Astrocyte of the spinal cord (primary cell): ENCODE measurements at regions not wholly inside any gene's neighbourhood (a gene's known extent, or its start where the extent isn't known, plus 50 kb on each side); places are given as distances from the start of the nearest gene placed in this dataset.

Experiments used
- DNase-seq: peaks from one replicate; pipeline ENCODE4 v3.0.0; 2011; ENCODE audit warnings: low read depth, low spot score
- H3K4me3 ChIP-seq: 2 replicates; pipeline ENCODE4 v1.5.1; 2011; ENCODE audit warnings: low read depth, mild to moderate bottlenecking, low read length, moderate library complexity
- CTCF ChIP-seq: IDR thresholded peaks from 2 replicates; pipeline ENCODE4 v1.5.1; 2012; ENCODE audit warnings: low read depth, mild to moderate bottlenecking, low read length, inconsistent platforms
- in situ Hi-C: cut with HindIII; loops from 2 replicates; pipeline ENCODE4 v1.10.0; 2017; ENCODE audit warnings: low sequenced_read_pairs

- in situ Hi-C loops: no loop called here
- no peak for DNase-seq
- TF ChIP-seq CTCF: no peak
- H3K4me3 ChIP-seq: no peak overlapping the region
These were observed 263.2 kb downstream of the ADAMTS20 start for GRCh38 chr12:43288671-43289425.

GRCh38 chr12:43287706-43288383 is 264.2 kb downstream of the ADAMTS20 start:
- no peak for TF ChIP-seq CTCF
- H3K4me3 ChIP-seq: no peak overlapping the region
- in situ Hi-C loops: no loop called here
- no peak for DNase-seq

GRCh38 chr12:43286986-43287385 is 265.0 kb downstream of the ADAMTS20 start:
- no peak overlapping the region for H3K4me3 ChIP-seq
- in situ Hi-C loops: no loop called here
- TF ChIP-seq CTCF: no peak
- DNase-seq: no peak

GRCh38 chr12:43285159-43285598 is 266.8 kb downstream of the ADAMTS20 start:
- in situ Hi-C loops: no loop called here
- TF ChIP-seq CTCF: no peak
- DNase-seq: peak; percentile 95
- no peak overlapping the region for H3K4me3 ChIP-seq

- no peak overlapping the region for H3K4me3 ChIP-seq
- in situ Hi-C loops: no loop called here
- peak; percentile 15 for DNase-seq
- TF ChIP-seq CTCF: no peak
These were observed 267.4 kb downstream of the ADAMTS20 start for GRCh38 chr12:43284486-43285158.

- H3K4me3 ChIP-seq: no peak overlapping the region
- in situ Hi-C loops: no loop called here
- no peak for DNase-seq
- TF ChIP-seq CTCF: no peak
These were observed 268.8 kb downstream of the ADAMTS20 start for GRCh38 chr12:43283206-43283605.
